ENCODE measurements at regions not wholly inside any gene's neighbourhood (a gene's known extent, or its start where the extent isn't known, plus 50 kb on each side); places are given as distances from the start of the nearest gene placed in this dataset.

GRCh38 chr7:138214926-138215325 lies 138.7 kb downstream of the AKR1D1 start:
- TF ChIP-seq PBX3 (IDR thresholded peaks at IDR 0.05) = no peak
- TF ChIP-seq MXI1 (IDR thresholded peaks at IDR 0.05; ENCODE audit: low read depth, low read length) = no peak
- TF ChIP-seq CTCF (IDR thresholded peaks at IDR 0.05) = no peak
- no peak for TF ChIP-seq SIN3A (IDR thresholded peaks at IDR 0.05; ENCODE audit: borderline replicate concordance, low read depth, low read length)
- no peak for TF ChIP-seq NRF1 (IDR thresholded peaks at IDR 0.05; ENCODE audit: low read depth, low read length)
- no peak for TF ChIP-seq REST (IDR thresholded peaks at IDR 0.05; ENCODE audit: low read depth, low read length)
- no peak for TF ChIP-seq TAF1 (IDR thresholded peaks at IDR 0.05; ENCODE audit: borderline replicate concordance, low read depth, low read length)
- TF ChIP-seq POLR2AphosphoS5 (IDR thresholded peaks at IDR 0.05; ENCODE audit: low read depth, low read length) = no peak
- no peak for TF ChIP-seq MAX (IDR thresholded peaks at IDR 0.05; ENCODE audit: low read depth)
- no peak for TF ChIP-seq JUND (IDR thresholded peaks at IDR 0.05)
- no peak for TF ChIP-seq NFIC (IDR thresholded peaks at IDR 0.05; ENCODE audit: borderline replicate concordance)

Data from SK-N-SH (cell line).